Body of pancreas (tissue), 4 donors: ENCODE measurements at regions not wholly inside any gene's neighbourhood (a gene's known extent, or its start where the extent isn't known, plus 50 kb on each side); places are given as distances from the start of the nearest gene placed in this dataset.

Source experiments
- POLR2A ChIP-seq, 3 donors: fragments of 450-650 bp; IDR thresholded peaks; one replicate each; pipeline ENCODE4 v1.6.1; 2016; ENCODE audit warnings: antibody characterized with exemption in 3 of 3, mild to moderate bottlenecking in 2 of 3
- TF ChIP-seq, protein P1 (sequence below), 7 experiments: fragments of 450-650 bp in 4 of 7; fragments of 200-600 bp in 3 of 7; sonication (generic) in 3 of 7; IDR thresholded peaks; one replicate each; pipeline ENCODE4 v1.5.1; 2016 to 2019; ENCODE audit warnings: antibody characterized with exemption in 7 of 7

DNA sequence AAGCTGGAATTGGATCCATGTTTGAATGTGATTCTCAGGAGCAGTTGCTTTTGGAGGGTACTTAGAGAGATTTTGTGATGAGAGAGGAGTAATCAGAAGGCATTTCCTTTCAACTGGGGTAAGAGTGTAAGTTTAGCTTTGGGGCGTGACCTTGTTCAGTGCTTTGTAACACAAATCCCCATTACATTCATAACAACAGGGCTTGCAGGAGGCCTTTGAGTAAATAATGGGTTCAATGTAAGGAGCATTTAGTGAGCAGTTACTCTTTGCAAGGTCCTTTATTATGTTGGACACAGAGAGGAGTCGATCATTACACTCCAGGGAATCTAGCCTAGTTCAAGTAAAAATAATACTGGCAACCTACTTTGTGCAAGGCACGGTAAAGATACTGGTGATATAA lies 74.0 kb upstream of the AFF2 start:
- TF ChIP-seq, protein P1, sequence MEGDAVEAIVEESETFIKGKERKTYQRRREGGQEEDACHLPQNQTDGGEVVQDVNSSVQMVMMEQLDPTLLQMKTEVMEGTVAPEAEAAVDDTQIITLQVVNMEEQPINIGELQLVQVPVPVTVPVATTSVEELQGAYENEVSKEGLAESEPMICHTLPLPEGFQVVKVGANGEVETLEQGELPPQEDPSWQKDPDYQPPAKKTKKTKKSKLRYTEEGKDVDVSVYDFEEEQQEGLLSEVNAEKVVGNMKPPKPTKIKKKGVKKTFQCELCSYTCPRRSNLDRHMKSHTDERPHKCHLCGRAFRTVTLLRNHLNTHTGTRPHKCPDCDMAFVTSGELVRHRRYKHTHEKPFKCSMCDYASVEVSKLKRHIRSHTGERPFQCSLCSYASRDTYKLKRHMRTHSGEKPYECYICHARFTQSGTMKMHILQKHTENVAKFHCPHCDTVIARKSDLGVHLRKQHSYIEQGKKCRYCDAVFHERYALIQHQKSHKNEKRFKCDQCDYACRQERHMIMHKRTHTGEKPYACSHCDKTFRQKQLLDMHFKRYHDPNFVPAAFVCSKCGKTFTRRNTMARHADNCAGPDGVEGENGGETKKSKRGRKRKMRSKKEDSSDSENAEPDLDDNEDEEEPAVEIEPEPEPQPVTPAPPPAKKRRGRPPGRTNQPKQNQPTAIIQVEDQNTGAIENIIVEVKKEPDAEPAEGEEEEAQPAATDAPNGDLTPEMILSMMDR (IDR thresholded peaks at IDR 0.05): no peak
- no peak for TF ChIP-seq POLR2A (IDR thresholded peaks at IDR 0.05)
